ENCODE measurements at regions not wholly inside any gene's neighbourhood (a gene's known extent, or its start where the extent isn't known, plus 50 kb on each side); places are given as distances from the start of the nearest gene placed in this dataset.
A peak's percentile ranks its signal among the peaks of the same experiment; 100 is the strongest.
"Not testable (repeated sequence)": the region's sequence is repeated elsewhere in the genome, so short reads cannot be mapped to it uniquely, and the experiment has no call there.

DNA sequence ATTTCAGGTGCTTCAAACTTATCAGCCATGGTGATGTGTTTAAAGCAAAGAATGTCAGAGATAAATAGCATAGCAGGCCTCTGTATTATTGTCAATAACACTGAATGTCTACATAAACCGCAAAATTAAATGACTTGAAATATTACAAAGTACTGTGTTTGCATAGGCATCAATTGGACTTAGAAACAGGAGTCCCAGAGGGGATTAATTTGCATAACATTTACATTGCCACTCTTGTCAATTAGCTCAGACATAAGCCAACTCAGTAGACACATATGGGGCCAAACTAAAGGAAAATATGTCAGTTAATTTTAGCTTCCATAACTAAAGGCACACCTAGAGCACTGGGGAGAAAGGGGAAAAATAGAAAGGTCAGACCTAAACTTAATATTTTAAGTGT, 814.5 kb upstream of the NEGR1 start:
- no peak for DNase-seq (ENCODE audit: low read depth)

DNA sequence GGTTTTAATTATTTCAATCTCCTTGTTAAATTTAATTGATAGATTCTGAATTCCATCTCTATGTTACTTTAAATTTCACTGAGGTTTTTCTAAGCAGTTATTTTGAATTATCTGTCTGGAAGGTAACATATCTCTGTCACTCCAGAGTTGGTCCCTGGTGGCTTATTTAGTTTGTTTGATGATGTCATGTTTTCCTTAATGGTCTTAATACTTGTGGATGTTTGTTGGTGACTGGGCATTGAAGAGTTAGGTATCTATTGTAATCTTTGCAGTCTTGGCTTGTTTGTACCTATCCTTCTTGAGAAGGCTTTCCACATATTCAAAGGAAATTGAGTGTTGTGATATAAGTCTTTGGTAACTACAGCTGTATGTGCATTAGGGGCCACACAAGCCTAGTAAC, 810.0 kb upstream of the NEGR1 start:
- DNase-seq (ENCODE audit: low read depth), result no peak

DNA sequence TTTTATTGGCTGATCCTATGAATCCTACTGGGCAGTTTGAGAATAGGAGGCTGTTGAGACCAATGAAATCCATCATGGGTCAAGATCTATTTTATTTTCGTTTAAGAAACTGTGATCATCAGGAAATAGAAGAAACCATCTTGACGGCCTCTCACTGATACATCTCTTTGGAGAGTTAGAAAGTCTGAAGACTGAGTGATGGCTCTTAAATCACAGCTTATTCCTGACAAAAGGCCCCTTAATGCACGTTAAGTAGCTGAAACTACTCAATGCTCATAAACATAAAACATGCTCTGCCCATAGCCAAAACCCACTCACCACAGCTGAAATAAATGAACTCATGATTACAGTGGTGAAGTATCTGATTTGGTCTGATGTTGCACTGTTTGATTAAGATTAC, 784.5 kb upstream of the NEGR1 start:
- DNase-seq (ENCODE audit: low read depth), result no peak

DNA sequence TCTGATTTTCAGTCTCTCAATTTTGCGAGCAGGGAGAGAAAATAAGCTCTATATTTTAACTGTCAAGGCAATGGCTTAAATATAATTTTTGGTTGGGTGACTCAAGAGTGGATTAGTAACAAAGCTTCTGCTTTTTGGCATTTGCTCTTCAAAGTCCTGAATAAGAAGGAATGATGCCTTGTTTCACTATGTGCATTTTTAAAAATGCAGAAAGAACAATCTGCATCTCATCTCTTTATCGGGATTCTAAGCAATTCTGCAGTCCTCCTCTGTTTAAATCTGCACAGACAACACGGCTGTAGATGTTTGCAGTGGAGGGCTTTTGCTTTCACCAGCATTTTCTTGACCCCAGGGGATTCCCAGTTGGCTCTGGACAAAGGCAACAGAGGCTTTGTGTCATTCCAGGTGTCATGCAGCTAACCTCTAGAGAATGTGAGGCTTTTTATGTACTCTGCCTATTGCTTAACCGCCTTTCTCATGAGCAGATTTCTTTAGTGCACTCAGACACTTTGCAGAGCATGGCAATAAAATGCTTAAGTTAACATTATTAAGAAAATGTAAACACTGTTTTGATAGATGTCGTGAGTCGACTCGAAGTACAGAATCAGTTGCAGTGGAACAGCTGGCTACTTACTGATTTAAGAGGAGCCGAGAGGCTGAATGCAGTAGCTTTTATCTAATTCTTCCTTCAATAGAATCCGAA, 783.2 kb upstream of the NEGR1 start:
- DNase-seq (ENCODE audit: low read depth), result no peak

DNA sequence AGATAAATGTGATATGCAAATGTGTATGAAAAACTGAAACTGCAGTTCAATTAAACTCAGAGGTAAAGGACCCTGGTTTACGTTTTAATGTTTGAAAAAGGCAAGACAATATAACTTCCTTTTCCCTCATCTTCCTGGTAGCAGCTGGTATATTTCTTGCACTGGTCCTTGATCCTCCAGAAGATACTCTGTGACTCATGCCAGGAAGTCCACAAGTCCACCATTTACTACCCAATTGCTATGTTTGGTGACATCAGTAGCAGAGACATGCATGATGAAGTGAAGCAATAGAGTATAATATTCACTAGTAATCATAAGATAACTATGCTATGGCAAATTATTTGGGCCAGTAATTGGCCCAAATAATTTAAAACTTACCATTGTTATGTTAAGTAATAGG, 774.5 kb upstream of the NEGR1 start:
- peak; percentile 18 for DNase-seq (ENCODE audit: low read depth)

DNA sequence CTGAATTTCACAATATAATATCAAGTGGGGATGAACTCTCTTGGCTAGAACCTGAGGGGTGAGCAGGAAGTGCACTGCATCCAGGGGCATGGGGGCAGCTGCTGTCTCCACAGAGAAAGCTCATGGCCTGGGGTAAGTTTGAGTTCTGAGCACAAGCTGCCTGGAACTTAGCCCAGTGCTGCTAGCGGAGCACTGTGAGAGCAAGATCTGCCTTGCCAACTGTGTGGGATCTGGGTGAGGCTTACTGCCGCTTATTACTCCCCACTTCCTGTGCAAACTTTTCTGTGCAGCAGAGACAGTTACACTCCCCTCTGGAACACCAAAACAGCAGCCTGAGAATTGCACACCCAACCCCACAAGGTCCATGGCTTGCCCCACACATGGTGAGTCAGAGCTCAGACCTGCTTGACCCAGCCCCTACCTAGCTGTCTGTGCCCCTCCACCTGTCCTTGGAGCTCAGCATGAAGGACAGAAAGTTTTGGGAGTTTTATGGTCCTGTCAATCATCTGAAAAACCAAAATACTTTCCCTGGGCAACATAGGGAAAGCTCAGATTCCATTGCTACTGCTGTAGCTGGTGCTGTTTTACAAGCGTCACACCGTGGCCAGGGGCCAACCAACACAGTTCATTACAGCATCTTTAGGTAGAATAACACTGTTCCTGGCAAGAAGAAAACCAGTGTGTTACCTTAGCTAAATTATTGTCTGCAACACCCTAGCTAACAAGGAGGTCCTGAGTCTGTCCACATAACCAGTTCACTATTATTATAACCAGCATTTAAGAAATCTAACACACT, 762.1 kb upstream of the NEGR1 start:
- peak; percentile 60 for DNase-seq (ENCODE audit: low read depth)

DNA sequence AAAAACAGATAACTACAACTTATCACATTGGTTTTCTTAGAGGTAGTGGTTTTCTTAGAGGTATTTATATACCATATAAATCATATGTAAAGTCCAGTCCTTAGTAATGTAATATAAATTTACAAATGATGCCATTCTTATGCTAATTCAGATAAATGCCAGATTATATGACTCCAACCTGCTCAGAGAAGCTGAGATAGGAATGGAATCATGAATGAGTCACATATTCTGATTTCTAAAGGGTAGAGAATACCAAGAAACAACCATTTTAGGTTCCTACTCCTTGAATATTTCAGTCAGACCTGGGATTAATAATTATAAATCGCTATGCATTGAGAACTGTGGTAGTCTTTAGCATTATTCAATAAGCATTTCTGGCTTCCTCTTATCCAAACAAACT, 760.1 kb upstream of the NEGR1 start:
- no peak for DNase-seq (ENCODE audit: low read depth)

DNA sequence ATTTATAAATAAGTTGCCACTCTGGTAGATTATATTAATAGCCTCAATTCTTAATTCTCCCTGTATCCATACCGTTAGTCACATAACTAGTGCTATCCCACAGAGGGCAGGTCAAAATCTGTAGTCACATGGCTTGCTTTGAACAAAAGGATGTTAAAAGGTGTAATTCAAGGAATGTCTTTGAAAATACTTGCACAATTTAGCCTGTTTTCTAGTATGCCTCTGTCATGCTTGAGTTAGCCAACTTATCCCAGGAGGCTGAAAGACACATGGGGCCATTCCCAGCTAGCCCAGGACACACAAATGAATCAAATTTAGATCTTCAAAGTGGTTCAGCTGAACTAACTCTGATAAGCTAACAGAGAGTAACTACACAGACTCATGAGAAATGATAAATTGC, 758.5 kb upstream of the NEGR1 start:
- no peak for DNase-seq (ENCODE audit: low read depth)

DNA sequence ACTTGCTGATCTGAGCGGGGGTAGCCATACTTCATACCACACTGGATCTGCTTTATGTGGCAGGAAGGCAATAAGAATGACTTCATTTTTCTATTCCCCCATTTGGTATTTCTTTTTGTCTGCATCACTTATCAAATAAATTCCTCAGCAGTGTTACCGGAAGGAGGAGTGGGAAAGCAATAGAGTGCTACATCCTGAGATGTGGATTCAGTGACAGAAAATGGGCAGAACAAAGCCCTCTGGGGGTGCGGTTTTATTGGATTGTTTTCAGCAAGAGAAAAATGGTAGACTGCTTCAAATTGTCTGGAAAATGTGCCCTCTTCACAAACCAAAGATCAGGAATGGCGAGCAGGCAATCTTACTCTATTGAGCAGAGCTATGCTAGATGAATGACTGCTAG, 751.9 kb upstream of the NEGR1 start:
- no peak for DNase-seq (ENCODE audit: low read depth)

DNA sequence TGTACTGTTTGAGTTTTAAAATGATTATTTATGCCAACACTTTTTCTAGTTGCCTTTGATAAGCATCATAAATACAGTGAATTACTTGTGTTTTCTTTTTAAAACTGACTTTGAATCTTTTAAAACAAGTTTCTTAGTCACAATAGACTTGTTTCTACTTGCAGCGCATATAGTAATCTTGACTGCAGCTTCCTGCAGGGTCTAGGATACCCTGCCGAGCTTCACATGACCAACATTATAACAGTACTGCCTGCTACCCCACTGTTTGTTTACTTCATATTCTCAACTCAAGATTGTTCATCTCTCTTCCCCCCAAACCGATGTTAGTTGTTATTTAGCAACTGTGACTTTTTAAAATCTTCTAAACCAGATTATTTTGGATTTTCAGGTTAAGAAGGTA, 751.3 kb upstream of the NEGR1 start:
- DNase-seq (ENCODE audit: low read depth), result no peak

DNA sequence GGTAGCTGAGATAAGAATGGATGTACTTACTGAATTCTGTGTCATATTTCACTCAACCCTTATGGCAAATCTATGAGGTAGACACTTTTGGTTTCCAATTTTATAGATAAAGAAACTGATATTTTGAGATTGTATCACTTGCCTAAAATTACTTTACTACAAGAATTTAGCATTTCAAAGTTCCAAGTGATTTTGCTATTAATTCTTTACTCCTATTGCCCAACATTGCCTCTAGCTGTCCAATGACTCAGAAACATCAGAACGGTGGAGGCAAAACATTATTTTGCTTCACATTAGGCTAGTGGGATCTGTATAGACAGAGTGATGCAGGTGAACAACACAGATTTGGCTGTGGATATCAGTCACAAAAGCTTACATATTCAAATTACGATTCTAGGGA, 747.2 kb upstream of the NEGR1 start:
- no peak for DNase-seq (ENCODE audit: low read depth)

DNA sequence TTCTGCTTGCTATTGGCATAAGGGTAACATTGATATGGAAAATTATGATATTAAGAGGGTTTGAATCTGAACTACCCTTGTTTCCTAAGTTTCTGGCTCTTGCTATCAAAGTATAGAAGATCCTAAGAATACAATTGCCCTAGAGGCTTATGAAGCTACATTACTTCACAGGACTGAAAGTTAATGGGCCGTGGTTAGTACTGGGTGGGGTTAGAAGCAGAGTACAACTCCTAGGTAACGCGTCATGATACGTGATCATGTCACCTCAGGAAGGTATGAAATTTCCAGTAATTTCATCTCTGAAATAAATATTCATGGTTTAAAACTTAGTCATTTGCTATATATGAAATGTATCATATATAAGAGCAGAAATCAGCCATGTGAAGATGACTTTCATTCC, 743.8 kb upstream of the NEGR1 start:
- DNase-seq (ENCODE audit: low read depth), result no peak

DNA sequence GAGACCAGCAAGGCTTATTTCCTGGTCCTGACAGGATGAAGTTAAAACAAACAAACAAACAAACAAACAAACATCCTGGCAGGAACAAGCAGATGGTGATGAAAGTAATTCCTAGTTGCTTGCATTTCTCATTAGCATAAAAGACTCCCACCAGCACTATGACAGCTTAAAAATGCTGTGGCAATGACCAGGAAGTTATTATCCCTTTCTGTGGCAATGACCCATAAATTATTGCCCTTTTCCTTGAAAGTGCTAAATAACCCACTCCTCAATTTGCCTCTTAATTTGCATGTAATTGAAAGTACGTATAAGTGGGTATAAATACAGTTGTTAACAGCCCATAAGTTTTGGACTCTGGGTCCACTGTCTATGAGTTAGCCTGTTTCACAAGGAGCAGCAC, 727.6 kb upstream of the NEGR1 start:
- DNase-seq (ENCODE audit: low read depth), result no peak

DNA sequence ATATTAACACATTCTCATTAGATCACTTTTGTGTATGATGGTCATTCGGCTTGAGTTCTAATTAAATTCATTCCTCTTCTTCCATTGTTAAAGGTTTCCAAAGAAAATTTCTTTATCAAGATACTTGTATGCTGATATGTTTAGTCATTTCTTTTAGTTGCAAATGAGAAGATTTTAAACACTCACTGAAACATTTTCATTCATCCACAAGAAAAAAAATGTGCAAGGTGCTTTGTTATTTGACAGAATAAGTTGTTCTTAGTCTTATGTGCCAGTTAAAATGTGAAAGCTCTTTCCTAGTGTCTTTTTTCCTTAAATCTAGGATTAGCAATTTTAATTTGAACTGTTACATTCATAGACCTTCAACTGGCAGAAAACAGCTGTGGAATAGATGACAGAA, 727.0 kb upstream of the NEGR1 start:
- DNase-seq (ENCODE audit: low read depth), result no peak

DNA sequence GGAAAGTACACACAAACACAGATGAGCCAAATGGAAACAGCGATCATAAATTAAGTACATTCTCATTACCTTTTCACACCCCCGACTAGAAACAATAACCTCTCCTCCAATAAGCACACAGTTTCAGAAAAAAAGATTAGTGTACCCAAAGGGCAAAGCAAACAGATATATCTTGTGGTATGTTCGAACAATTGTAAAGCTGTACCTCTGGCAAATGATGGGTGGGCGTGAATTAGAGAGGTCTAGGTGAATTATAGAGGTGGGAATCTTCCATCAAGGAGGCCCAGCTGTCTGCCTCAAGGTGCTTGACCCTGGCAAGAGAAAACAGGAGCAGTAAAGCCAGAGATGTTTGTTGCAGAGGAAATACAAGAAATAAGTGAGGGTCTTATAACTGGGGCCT, 715.3 kb upstream of the NEGR1 start:
- DNase-seq (ENCODE audit: low read depth), result no peak

DNA sequence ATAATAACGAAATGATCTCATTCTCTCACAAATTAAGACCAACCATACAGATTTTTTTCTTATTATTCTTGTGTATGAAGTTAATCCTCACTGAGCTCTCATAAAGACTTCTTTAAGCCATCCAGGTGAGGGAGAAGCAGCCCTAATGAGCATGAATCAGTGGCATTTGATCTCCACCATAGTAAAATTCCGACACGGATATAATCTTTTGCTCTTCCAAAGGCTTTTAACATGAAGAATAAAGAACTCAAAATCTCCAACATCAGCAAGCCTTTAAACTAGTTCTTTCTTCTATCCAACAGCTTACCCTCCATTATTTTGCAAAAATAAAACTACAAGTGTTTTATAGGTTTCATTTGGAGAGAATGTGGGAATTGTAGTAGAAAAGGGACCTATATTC, 714.7 kb upstream of the NEGR1 start:
- no peak for DNase-seq (ENCODE audit: low read depth)

DNA sequence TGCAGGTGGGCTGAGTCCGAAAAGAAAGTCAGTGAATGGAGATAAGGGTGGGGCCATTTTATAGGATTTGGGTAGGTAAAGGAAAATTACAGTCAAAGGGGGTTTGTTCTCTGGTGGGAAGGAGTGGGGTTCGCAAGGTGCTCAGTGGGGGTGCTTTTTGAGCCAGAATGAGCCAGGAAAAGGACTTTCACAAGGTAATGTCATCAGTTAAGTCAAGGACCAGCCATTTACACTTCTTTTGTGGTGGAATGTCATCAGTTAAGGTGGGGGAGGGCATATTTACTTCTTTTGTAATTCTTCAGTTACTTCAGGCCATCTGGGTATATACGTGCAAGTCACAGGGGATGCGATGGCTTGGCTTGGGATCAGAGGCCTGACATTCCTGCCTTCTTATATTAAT, 705.5 kb upstream of the NEGR1 start:
- DNase-seq (ENCODE audit: low read depth), result not testable (repeated sequence)

DNA sequence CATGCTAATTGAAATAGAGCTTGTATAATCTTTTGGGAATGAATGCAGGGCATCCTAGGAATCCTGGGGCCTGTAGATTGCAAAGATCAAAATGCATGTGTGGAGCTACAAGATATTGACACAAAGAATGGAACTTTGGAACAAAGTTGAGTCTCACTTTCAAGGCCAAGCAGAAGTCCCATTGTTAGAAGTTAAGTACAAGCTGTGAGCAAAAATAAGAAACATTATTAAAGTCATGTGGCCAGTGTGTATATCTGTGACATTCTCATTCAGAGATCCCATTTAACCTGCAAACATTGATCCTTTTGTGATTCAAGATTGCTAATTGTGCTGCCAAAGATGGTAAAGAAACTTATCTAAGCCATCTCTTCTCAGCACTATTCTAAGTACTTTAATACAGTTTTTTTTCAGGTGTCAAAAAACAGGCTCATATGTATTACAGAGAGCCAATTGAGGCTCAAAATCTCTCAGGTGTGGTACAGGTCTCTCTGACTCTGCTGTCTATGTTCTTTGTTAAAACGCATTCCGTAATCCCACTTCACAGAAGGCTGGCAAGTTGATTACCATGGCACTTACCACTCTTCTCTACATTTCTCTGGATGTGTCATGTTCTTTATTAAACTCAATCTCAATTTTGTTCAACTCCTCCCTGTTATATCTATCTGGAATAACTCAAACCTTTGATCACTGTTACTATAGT, 704.4 kb upstream of the NEGR1 start:
- no peak for DNase-seq (ENCODE audit: low read depth)

DNA sequence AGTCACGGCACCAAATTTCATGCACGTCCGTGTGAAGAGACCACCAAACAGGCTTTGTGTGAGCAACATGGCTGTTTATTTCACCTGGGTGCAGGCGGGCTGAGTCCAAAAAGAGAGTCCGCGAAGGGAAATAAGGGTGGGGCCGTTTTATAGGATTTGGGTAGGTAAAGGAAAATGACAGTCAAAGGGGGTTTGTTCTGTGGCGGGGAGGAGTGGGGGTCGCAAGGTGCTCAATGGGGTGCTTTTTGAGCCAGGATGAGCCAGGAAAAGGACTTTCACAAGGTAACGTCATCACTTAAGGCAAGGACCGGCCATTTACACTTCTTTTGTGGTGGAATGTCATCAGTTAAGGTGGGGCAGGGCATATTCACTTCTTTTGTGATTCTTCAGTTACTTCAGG, 702.7 kb upstream of the NEGR1 start:
- not testable (repeated sequence) for DNase-seq (ENCODE audit: low read depth)

DNA sequence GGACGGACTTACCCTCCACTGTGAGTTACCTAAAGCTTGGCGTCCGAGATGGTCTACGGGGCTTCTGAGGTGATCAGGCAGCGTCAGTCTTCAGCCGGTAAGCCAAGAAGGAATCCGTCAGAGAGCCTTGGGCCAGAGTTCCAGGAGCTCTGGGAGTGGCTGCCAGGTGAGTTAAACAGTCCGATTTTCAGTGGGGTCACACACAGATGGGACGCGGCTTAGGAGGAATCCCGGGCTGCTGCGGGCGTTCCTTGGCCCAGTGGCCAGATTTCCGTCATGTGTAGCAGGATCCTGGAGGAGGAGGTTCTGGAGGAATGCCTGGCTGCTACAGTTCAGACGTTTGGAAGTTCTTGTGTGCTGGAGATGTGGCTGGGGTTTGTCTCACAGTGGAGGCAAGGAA, 700.7 kb upstream of the NEGR1 start:
- DNase-seq (ENCODE audit: low read depth), result not testable (repeated sequence)

DNA sequence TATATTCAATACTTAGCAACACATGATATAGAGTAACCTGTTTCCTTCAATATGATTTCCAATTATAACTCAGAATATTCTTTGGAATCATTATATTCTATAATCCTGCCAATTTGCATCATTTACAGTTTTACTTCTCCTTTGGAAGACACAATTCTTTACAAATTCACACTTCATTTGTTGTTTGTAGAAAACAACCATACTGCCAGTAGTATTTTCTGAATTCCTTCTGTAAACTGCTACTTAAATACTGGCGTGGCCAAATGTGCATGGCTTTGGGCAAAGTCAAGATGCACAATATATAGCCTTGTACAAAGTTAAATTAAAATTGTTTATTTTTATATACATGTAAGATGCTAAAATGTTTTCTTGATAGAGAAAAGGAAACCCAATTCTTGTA, 687.1 kb upstream of the NEGR1 start:
- no peak for DNase-seq (ENCODE audit: low read depth)

DNA sequence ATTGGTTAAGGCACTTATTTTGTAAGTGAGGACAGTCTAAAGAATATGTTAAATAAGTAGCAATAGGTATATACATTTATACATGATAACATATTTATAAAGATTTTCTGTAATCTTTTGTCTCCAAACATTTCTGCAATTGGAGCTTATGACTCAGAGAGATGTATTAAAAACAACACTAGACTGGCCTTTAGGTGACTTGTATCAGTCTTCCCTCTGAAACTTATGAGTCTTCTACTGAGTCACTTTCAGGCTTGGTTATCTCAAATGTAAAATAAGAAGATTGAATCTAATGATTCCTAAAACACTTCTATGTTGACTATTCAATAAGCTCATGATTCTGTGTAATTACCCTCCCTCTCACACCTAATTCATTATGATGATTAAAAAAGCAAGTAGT, 672.6 kb upstream of the NEGR1 start:
- peak; percentile 20 for DNase-seq (ENCODE audit: low read depth)

DNA sequence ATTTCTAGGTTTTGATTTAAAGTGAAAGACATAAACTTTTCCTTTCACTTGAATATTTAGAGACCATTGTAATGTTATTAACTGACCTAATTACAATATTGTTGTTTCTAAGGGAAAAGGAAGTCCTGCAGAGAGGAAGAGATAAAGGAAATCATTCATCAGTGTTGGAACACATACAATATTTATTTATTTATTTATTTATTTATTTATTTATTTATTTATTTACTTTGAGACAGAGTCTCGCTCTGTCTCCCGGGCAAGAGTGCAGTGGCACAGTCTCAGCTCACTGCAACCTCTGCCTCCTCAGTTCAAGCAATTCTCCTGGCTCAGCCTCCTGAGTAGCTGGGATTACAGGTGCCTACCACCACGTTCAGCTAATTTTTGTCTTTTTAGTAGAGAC, 668.6 kb upstream of the NEGR1 start:
- DNase-seq (ENCODE audit: low read depth), result not testable (repeated sequence)

Data from HT1080 (cell line).